IPS DF 6.9 (cell line): ENCODE measurements at regions not wholly inside any gene's neighbourhood (a gene's known extent, or its start where the extent isn't known, plus 50 kb on each side); places are given as distances from the start of the nearest gene placed in this dataset.

Experiments used
- DNase-seq: peaks from one replicate; pipeline ENCODE4 v3.0.0-alpha.2; 2013; ENCODE audit warnings: low read depth, low spot score
- H3K27ac ChIP-seq: one replicate; pipeline ENCODE4 v1.5.1; 2013; ENCODE audit warnings: low read length, control low read depth
- H3K27me3 ChIP-seq: 2 replicates; pipeline ENCODE4 v1.6.1; 2013; ENCODE audit warnings: mild to moderate bottlenecking, low read length; ENCODE audit not compliant: control insufficient read depth, insufficient read depth
- H3K36me3 ChIP-seq: 2 replicates; pipeline ENCODE4 v1.6.1; 2013; ENCODE audit warnings: low read length; ENCODE audit not compliant: control insufficient read depth, insufficient read depth
- H3K4me1 ChIP-seq: 2 replicates; pipeline ENCODE4 v1.6.1; 2013; ENCODE audit warnings: low read length; ENCODE audit not compliant: control insufficient read depth, insufficient read depth
- H3K4me3 ChIP-seq: 2 replicates; pipeline ENCODE4 v1.5.1; 2013; ENCODE audit warnings: mild to moderate bottlenecking, low read length
- H3K9me3 ChIP-seq: 2 replicates; pipeline ENCODE4 v1.6.1; 2013; ENCODE audit warnings: low read length, inconsistent platforms; ENCODE audit not compliant: control insufficient read depth, insufficient read depth
- WGBS: extraction: QIAGEN DNeasy Blood & Tissue Kit; methylation state at CpG from one replicate; pipeline ENCODE4 v1.1.7; 2013; ENCODE audit warnings: mixed read lengths, missing lambda C conversion rate; ENCODE audit not compliant: insufficient read length, insufficient coverage; 5-methylcytosine and 5-hydroxymethylcytosine counted together

DNA sequence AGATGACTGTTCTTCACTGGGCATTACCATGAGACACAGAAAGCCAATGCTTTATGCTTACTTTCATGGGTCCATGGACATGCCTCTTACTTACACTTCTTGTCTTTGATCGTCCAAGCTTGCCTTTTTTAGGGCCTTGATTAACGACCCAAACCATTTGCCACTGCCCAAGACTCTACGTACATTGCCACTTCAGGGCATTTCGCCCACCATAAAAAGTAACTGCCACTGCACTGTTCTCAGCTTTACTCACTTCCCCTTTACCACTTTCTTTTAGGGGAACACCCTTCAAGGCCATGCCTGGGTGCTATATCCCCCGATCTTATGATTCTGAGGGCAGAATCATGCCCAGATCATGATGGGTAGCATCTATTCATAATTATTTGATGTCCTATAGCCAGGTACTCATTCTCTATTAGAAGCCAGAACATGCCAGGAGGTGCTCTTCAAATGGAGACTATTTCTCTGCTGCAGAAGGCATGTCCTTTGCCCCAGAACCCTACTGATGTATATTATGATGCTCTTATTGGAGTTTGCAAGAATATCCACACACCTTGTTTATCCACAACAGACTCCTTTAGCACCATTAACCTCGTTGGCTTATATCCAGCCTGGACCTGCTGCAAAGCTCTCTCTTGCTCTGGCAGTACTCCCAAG, 64.1 kb upstream of the RAD23B start:
- DNase-seq: no peak
- WGBS: no CpG with 5 or more reads among the region's 6 CpGs
- H3K4me3 ChIP-seq: no peak overlapping the region
- no peaks in the 10 kb centered on the region for H3K9me3 ChIP-seq
- H3K27me3 ChIP-seq: peaks cover 2% of the 10 kb centered on the region; the same call in 1 of the 2 replicates
- no peaks in the 10 kb centered on the region for H3K4me1 ChIP-seq
- H3K27ac ChIP-seq: no peak overlapping the region
- H3K36me3 ChIP-seq: no peaks in the 10 kb centered on the region

DNA sequence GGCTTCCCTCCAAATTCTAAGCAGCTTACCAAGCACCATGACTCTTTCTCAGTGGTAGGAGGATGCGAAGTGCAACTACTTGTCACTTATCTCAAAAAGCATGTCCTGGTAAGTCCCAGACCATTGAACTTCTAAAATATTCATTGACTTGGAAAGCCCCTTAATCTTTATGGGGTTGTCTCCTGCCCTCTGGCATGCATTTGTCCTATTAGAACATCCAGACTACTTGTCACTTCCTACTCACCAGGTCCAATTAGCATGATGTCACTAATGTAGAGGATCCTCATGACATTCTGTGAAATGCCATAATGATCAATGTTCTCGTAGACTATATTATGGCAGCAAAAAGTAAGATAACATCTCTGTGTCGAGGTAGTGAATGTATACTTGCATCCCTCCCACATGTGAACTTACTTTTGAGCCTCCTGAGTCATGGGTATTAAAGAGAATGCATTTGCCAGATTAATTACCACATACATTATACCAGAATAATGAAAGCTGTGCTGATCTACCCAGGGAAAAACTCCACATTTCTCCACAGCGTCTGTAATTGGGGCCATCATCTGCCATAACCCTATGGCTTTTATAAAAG, 63.5 kb upstream of the RAD23B start:
- H3K4me1 ChIP-seq: no peaks in the 10 kb centered on the region

DNA sequence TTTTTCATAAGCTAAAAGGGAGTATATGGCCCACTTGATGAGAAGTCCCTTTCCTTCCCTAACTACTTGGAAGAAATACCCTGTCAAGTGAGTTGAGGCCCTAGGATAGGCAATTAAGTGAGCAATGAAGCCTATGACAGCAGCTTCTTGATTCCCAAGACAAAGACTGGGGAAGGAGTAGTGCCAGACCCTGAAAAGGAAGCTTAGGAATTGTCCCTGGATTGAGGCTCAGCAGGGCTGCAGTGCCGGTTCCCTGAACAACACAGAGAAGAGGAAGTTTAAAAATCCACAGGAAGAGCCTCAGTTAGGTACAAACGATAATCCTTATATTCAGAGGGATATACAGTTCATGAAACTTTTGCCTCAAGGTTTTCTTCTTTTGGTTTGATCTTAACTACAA, 61.8 kb upstream of the RAD23B start:
- whole genome bisulfite sequencing: no CpG with 5 or more reads among the region's 2 CpGs
- H3K4me3 ChIP-seq: no peak overlapping the region
- H3K36me3 ChIP-seq: no peaks in the 10 kb centered on the region
- no peak overlapping the region for H3K27ac ChIP-seq
- H3K4me1 ChIP-seq: no peaks in the 10 kb centered on the region
- peaks cover 2% of the 10 kb centered on the region; the same call in 1 of the 2 replicates for H3K27me3 ChIP-seq
- no peaks in the 10 kb centered on the region for H3K9me3 ChIP-seq
- no peak for DNase-seq

More for the DNA sequence above, 63.5 kb upstream of the RAD23B start:
- no peak for DNase-seq
- Histone ChIP-seq H3K36me3 (no peaks in the 10 kb centered on the region), H3K27ac (no peak overlapping the region), H3K4me3 (no peak overlapping the region), H3K27me3 (peaks cover 2% of the 10 kb centered on the region; the same call in 1 of the 2 replicates), H3K9me3 (no peaks in the 10 kb centered on the region)
- no CpG with 5 or more reads among the region's 4 CpGs for WGBS

- Histone ChIP-seq H3K27me3 (peaks cover 2% of the 10 kb centered on the region; the same call in 1 of the 2 replicates), H3K27ac (no peak overlapping the region), H3K4me3 (no peak overlapping the region), H3K4me1 (no peaks in the 10 kb centered on the region), H3K36me3 (no peaks in the 10 kb centered on the region), H3K9me3 (no peaks in the 10 kb centered on the region)
- no peak for DNase-seq
- no CpG with 5 or more reads among the region's 7 CpGs for WGBS
Observed at GRCh38 chr9:107222020-107222522, 61.0 kb upstream of the RAD23B start.

DNA sequence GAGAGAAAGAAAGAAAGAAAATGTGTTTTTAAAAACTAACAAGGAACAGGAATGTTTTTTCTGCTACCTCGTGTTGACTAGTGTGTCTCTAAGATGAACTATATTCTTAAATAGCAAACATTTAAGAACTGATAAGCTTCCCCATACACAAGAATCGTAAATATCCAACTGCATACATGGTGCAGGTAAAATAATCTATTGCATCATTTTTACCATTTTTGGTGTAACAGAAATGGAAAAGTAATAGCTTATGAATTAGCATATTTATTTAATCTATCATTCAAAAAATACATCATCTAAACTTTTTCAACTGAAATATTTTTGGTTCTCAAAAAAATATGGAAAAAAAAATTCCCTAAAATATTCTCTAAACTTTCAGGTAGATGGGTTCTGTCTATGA, 59.7 kb upstream of the RAD23B start:
- no peaks in the 10 kb centered on the region for H3K36me3 ChIP-seq
- H3K4me3 ChIP-seq: no peak overlapping the region
- peaks cover 1% of the 10 kb centered on the region; the same call in 1 of the 2 replicates for H3K4me1 ChIP-seq
- H3K9me3 ChIP-seq: no peaks in the 10 kb centered on the region
- no peak overlapping the region for H3K27ac ChIP-seq
- peaks cover 2% of the 10 kb centered on the region; the same call in 1 of the 2 replicates for H3K27me3 ChIP-seq
- no CpG with 5 or more reads among the region's 2 CpGs for WGBS
- DNase-seq: no peak

GRCh38 chr9:107224252-107224651, 58.8 kb upstream of the RAD23B start:
- H3K27me3 ChIP-seq: peaks cover 2% of the 10 kb centered on the region; the same call in 1 of the 2 replicates
- WGBS: no CpG with 5 or more reads among the region's 2 CpGs
- no peak overlapping the region for H3K27ac ChIP-seq
- DNase-seq: no peak
- H3K4me1 ChIP-seq: peaks cover 2% of the 10 kb centered on the region; the same call in 1 of the 2 replicates
- no peaks in the 10 kb centered on the region for H3K9me3 ChIP-seq
- H3K36me3 ChIP-seq: no peaks in the 10 kb centered on the region
- H3K4me3 ChIP-seq: no peak overlapping the region

GRCh38 chr9:107226421-107226820, 56.7 kb upstream of the RAD23B start:
- WGBS: no CpG with 5 or more reads among the region's 2 CpGs
- no peaks in the 10 kb centered on the region for H3K9me3 ChIP-seq
- H3K4me1 ChIP-seq: peaks cover 2% of the 10 kb centered on the region; the same call in 1 of the 2 replicates
- no peaks in the 10 kb centered on the region for H3K36me3 ChIP-seq
- H3K27me3 ChIP-seq: peaks cover 2% of the 10 kb centered on the region; the same call in 1 of the 2 replicates
- DNase-seq: no peak
- no peak overlapping the region for H3K27ac ChIP-seq
- H3K4me3 ChIP-seq: no peak overlapping the region

DNA sequence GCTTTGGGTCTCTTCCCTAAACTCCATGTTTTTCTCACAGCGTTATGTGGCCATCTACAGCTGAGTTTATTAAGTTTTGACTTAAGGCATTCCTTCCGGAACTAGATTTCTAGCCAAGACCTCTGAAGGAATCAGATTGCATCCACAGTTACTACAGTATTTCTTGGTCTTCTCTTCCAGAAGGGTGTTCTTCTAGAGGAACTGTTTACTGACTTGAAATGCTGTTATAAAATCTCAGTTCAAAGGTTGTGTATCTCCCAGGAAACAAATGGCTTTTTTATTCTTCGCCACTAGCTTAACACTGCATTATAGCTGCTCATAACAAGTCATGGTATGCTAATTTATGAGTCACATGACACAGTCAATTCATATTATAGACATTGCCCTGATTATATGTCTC, 55.3 kb upstream of the RAD23B start:
- Histone ChIP-seq H3K9me3 (no peaks in the 10 kb centered on the region), H3K27ac (no peak overlapping the region), H3K4me3 (no peak overlapping the region), H3K36me3 (no peaks in the 10 kb centered on the region), H3K27me3 (no peaks in the 10 kb centered on the region), H3K4me1 (peaks cover 2% of the 10 kb centered on the region; the same call in 1 of the 2 replicates)
- WGBS: no CpG with 5 or more reads among the region's 3 CpGs
- no peak for DNase-seq

DNA sequence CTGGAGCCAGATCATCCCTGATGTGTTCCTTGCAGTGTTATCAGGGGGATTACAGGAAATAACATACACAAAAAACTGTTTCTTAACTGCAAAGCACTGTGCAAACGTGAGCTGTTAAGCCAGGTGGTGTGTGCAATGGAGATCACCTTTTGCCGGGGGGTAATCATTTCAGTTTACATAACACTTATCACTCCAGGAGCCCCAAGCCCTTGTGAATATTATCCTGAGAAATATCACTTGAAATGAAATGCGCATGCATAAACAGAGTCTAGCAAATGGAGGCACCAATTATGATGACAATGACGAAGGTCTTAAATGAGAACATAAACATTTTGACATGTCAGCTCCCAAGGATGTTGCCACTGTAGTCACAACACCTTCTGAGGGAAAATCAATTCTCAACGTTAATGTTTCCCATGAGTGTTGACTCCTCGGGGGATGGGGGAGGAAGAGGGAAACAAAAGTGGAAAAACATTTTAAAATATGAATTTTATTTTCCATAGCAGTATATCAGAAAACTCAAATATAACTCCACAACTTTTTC, 54.5 kb upstream of the RAD23B start:
- DNase-seq: no peak
- Histone ChIP-seq H3K36me3 (no peaks in the 10 kb centered on the region), H3K4me3 (no peak overlapping the region), H3K4me1 (peaks cover 2% of the 10 kb centered on the region; the same call in 1 of the 2 replicates), H3K27ac (no peak overlapping the region), H3K27me3 (no peaks in the 10 kb centered on the region), H3K9me3 (no peaks in the 10 kb centered on the region)
- no CpG with 5 or more reads among the region's 6 CpGs for WGBS

DNA sequence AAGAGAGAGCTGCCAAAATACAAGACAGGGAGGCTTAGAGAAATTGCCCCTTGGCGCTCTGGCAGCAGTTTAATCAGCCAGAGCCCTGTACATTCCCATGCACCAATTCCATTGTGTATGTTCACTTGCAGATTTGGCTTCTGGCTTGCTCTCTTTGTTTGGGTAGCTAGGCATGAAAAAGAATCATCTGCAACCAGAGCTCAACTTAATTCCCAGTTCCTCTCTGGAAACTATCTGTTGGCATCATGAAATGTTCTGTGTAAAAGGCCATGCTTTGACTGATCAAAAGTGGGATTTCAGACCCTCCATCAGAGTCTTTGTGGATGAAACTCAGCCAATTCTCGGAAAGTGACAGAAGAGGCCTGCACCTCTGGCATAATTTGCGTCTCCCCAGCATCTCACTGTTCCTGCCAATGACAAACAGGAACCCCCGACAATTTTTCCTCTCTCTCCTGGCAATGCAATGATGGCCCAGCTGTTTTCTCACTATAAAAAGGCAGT, 53.8 kb upstream of the RAD23B start:
- no peak for DNase-seq
- WGBS: no CpG with 5 or more reads among the region's 4 CpGs
- Histone ChIP-seq H3K36me3 (no peaks in the 10 kb centered on the region), H3K4me3 (no peak overlapping the region), H3K9me3 (no peaks in the 10 kb centered on the region), H3K4me1 (peaks cover 2% of the 10 kb centered on the region; the same call in 1 of the 2 replicates), H3K27ac (no peak overlapping the region), H3K27me3 (no peaks in the 10 kb centered on the region)
